Muscle of leg (tissue), 3 donors: ENCODE measurements at regions not wholly inside any gene's neighbourhood (a gene's known extent, or its start where the extent isn't known, plus 50 kb on each side); places are given as distances from the start of the nearest gene placed in this dataset.

Experiments
- DNase-seq: peaks from one replicate; pipeline ENCODE4 v3.0.0; 2013
- H3K27ac ChIP-seq: one replicate; pipeline ENCODE4 v1.5.1; 2013; ENCODE audit warnings: mild to moderate bottlenecking, low read length, control low read depth
- H3K27me3 ChIP-seq: one replicate; pipeline ENCODE4 v1.6.1; 2013; ENCODE audit warnings: low read length; ENCODE audit not compliant: control insufficient read depth, insufficient read depth
- H3K36me3 ChIP-seq: one replicate; pipeline ENCODE4 v1.6.1; 2013; ENCODE audit warnings: low read length; ENCODE audit not compliant: control insufficient read depth, insufficient read depth
- H3K4me1 ChIP-seq: one replicate; pipeline ENCODE4 v1.6.1; 2013; ENCODE audit warnings: low read length; ENCODE audit not compliant: control insufficient read depth, insufficient read depth
- H3K4me3 ChIP-seq: one replicate; pipeline ENCODE4 v1.5.1; 2013; ENCODE audit warnings: low read length, control low read depth
- H3K9me3 ChIP-seq: replicated peaks from 2 replicates; pipeline ENCODE4 v1.6.1; 2013; ENCODE audit warnings: low read depth, low read length; ENCODE audit not compliant: control insufficient read depth
- WGBS: methylation state at CpG from one replicate; pipeline ENCODE4 v1.1.5; 2013; ENCODE audit warnings: missing lambda C conversion rate; ENCODE audit not compliant: insufficient coverage; 5-methylcytosine and 5-hydroxymethylcytosine counted together

DNA sequence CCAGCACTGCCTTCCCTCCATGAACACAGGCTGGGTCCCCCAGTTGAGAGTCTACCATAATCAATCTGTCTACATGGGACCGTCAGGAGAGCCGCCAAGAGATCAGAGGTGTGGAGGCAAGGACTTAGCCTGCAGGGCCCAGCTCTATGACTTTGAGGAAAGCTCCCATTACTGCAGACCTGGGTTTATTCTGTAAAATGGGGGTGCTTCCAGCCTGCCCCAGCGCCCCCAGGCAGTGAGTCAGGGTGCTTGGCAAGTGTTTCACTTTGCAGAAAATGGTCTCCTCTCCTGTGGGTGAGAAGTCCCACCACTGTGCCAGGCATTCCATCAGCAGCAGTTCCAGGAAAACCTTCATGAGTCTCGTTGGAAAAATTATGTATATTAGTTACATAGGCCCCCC lies 75.5 kb upstream of the VSTM2B start:
- no peak overlapping the region for H3K4me3 ChIP-seq
- 14% methylated on average over 1 of the region's 4 CpGs for WGBS

DNA sequence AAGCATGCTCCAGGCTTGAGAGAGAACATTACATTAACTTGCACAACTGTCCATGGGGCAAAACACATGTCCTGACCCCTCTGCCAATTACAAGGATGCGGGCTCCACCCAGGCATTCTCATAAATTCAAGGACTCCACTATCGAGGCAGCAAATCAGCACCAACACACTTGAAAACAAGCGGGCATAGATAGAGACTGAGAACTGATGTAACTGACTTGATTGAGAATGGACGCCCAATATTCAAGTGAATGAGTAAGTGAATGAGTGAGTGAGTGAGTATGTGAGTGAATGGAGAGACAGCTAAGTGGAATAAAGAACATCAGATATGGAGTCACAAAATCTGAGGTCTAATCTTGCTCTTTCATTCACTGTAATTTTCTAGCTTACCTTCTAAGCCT lies 75.0 kb upstream of the VSTM2B start:
- WGBS = no CpG with 5 or more reads among the region's 4 CpGs

More for the DNA sequence above, 75.5 kb upstream of the VSTM2B start:
- Histone ChIP-seq H3K27me3 (no peaks in the 10 kb centered on the region), H3K27ac (no peak overlapping the region), H3K9me3 (no peaks in the 10 kb centered on the region), H3K4me1 (peaks cover 15% of the 10 kb centered on the region), H3K36me3 (no peaks in the 10 kb centered on the region)
- no peak for DNase-seq

DNA sequence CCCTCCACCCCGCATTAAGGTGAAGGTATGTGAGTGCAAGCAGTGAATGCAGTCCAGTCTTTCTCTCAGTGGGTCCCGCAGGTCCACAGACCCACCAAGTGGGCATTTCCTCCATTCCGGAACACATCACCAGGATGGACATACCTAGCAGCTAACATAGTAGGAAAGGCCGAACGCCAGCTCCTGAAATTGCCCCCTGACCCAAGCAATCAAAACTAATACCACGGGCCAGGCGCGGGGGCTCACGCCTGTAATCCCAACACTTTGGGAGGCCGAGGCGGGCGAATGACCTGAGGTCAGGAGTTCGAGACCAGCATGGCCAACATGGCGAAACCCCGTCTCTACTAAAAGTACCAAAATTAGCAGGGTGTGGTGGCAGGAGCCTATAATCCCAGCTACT lies 71.7 kb upstream of the VSTM2B start:
- Histone ChIP-seq H3K9me3 (no peaks in the 10 kb centered on the region), H3K4me3 (no peak overlapping the region), H3K27me3 (no peaks in the 10 kb centered on the region), H3K36me3 (no peaks in the 10 kb centered on the region), H3K27ac (no peak overlapping the region), H3K4me1 (no peaks in the 10 kb centered on the region)
- WGBS = 93% methylated on average over 3 of the region's 15 CpGs
- DNase-seq = no peak

More for the DNA sequence above, 75.0 kb upstream of the VSTM2B start:
- Histone ChIP-seq H3K9me3 (no peaks in the 10 kb centered on the region), H3K27ac (no peak overlapping the region), H3K4me3 (no peak overlapping the region), H3K4me1 (peaks cover 15% of the 10 kb centered on the region), H3K27me3 (no peaks in the 10 kb centered on the region), H3K36me3 (no peaks in the 10 kb centered on the region)
- no peak for DNase-seq

- Histone ChIP-seq H3K4me1 (no peaks in the 10 kb centered on the region), H3K4me3 (no peak overlapping the region), H3K36me3 (no peaks in the 10 kb centered on the region), H3K9me3 (no peaks in the 10 kb centered on the region), H3K27ac (no peak overlapping the region), H3K27me3 (no peaks in the 10 kb centered on the region)
- DNase-seq = no peak
- WGBS = 80% methylated on average over 1 of the region's 1 CpG
These were observed 68.4 kb upstream of the VSTM2B start for GRCh38 chr19:29457413-29457812.

DNA sequence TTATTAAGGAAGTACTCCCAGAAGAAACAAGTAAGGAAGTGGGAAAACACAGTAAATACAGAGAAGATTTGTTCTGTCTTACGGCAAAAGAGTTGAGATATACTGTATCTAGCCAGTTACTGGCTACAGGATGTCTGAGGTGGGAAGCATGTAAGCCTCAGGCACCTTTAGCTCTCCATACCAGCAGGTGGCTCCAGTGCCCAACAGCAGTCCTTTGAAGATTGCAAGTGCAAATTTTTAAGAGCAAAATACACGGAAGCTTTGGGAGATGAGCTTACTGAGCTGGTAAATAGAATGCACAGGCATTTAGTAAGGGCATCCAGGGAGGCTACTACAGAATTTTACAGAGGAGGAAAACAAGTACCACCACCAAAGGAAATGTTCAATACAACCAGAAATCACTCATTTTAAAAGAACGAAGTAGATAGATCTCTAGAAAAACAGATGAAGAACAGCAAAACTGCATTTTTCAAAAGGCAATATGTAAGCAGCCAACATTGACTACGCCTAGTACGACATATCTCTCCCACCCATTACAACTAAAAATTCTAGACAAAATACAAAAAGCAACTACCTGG lies 57.9 kb upstream of the VSTM2B start:
- no peaks in the 10 kb centered on the region for H3K27me3 ChIP-seq
- DNase-seq = peak; percentile 17
- 50% methylated on average over 2 of the region's 5 CpGs for WGBS
- H3K9me3 ChIP-seq = no peaks in the 10 kb centered on the region
- H3K27ac ChIP-seq = no peak overlapping the region
- H3K36me3 ChIP-seq = no peaks in the 10 kb centered on the region
- no peaks in the 10 kb centered on the region for H3K4me1 ChIP-seq
- no peak overlapping the region for H3K4me3 ChIP-seq

GRCh38 chr19:29475469-29475868 lies 50.3 kb upstream of the VSTM2B start:
- H3K27me3 ChIP-seq = peaks cover 4% of the 10 kb centered on the region
- H3K9me3 ChIP-seq = peaks cover 3% of the 10 kb centered on the region
- WGBS = 79% methylated on average over 10 of the region's 12 CpGs

More at GRCh38 chr19:29475469-29475868, 50.3 kb upstream of the VSTM2B start:
- no peak for DNase-seq
- Histone ChIP-seq H3K4me3 (no peak overlapping the region), H3K4me1 (no peaks in the 10 kb centered on the region), H3K27ac (no peak overlapping the region), H3K36me3 (no peaks in the 10 kb centered on the region)
